RWPE2 (cell line): ENCODE measurements at regions not wholly inside any gene's neighbourhood (a gene's known extent, or its start where the extent isn't known, plus 50 kb on each side); places are given as distances from the start of the nearest gene placed in this dataset.

ENCODE experiments used
- ATAC-seq: fragments of 200-7000 bp; cut with Tn5 transposase; 3 replicates; pipeline ENCODE4 v1.9.1; 2021; ENCODE audit warnings: low read depth
- DNase-seq: peaks from one replicate; pipeline ENCODE4 v3.0.0-alpha.2; 2020; ENCODE audit warnings: low spot score
- H3K27ac ChIP-seq: fragments of 450-650 bp; 2 replicates; pipeline ENCODE4 v1.5.1; 2017; ENCODE audit warnings: mild to moderate bottlenecking; ENCODE audit not compliant: poor library complexity, severe bottlenecking
- H3K27me3 ChIP-seq: fragments of 250-450 bp; sonication (Bioruptor Pico); 2 replicates; pipeline ENCODE4 v1.5.1; 2021; ENCODE audit warnings: mild to moderate bottlenecking, moderate library complexity; ENCODE audit not compliant: insufficient read depth, poor library complexity, severe bottlenecking
- H3K36me3 ChIP-seq: fragments of 250-450 bp; sonication (Bioruptor Pico); 2 replicates; pipeline ENCODE4 v1.5.1; 2020; ENCODE audit warnings: low read depth, mild to moderate bottlenecking, moderate library complexity
- H3K4me1 ChIP-seq: fragments of 250-450 bp; sonication (Bioruptor Pico); 2 replicates; pipeline ENCODE4 v1.5.1; 2021; ENCODE audit warnings: mild to moderate bottlenecking, moderate library complexity; ENCODE audit not compliant: insufficient read depth, poor library complexity, severe bottlenecking
- H3K4me3 ChIP-seq: fragments of 250-450 bp; sonication (Bioruptor Pico); 2 replicates; pipeline ENCODE4 v1.5.1; 2021; ENCODE audit warnings: mild to moderate bottlenecking, moderate library complexity; ENCODE audit not compliant: severe bottlenecking
- H3K9me3 ChIP-seq: fragments of 250-450 bp; sonication (Bioruptor Pico); 2 replicates; pipeline ENCODE4 v1.5.1; 2021; ENCODE audit warnings: mild to moderate bottlenecking, moderate library complexity; ENCODE audit not compliant: severe bottlenecking
- CTCF ChIP-seq: fragments of 450-650 bp; IDR thresholded peaks from one replicate; pipeline ENCODE4 v1.5.1; 2017; ENCODE audit warnings: mild to moderate bottlenecking, moderate library complexity; ENCODE audit not compliant: poor library complexity, severe bottlenecking

DNA sequence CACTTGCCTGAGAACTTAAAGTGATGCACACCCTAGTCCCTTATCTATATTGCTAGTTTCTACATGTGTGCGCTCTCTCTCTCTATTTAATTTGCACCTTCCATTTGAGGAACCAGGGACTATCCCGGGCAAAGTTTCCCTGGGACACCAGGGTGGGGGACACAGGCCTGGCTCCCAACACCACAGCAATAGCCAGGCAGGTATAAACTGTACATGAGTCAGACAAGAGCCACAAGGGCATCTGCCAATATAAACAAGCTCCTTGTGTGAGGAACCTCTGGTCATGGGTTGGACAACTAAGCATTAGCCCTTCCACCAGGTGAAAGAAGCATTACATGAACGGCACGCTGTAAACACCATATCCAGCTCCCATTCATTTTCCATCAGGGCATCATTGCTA, 455.5 kb downstream of the STIM2 start:
- no peak overlapping the region for H3K27ac ChIP-seq
- no peak overlapping the region for H3K4me3 ChIP-seq
- no peak for TF ChIP-seq CTCF
- ATAC-seq: no peak
- H3K27me3 ChIP-seq: no peaks in the 10 kb centered on the region
- no peaks in the 10 kb centered on the region for H3K36me3 ChIP-seq
- no peaks in the 10 kb centered on the region for H3K9me3 ChIP-seq
- no peaks in the 10 kb centered on the region for H3K4me1 ChIP-seq
- no peak for DNase-seq

DNA sequence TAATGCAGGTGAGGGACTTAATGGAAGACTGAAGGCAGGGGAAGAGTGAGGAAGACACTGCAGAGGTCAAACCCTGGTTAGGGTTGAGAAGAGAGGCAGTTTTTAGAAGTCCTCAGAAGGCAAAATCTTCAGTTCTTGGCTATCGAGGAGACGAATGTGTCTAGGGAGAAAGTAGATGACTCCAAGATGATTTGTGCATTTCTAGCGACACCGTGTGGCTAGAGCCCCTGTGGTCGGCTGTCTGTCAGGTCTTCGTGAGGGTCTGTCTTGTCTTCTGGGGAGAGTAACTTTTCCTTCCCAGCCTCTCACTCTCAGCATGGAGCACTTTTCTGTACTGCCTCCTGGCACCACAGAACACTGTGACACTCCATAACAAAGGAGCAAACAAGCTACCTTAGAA, 458.1 kb downstream of the STIM2 start:
- no peak overlapping the region for H3K4me3 ChIP-seq
- H3K36me3 ChIP-seq: no peaks in the 10 kb centered on the region
- no peaks in the 10 kb centered on the region for H3K9me3 ChIP-seq
- H3K27me3 ChIP-seq: no peaks in the 10 kb centered on the region
- no peak overlapping the region for H3K27ac ChIP-seq
- ATAC-seq (no peak; the same call in 2 of the 3 replicates), DNase-seq (no peak)
- no peaks in the 10 kb centered on the region for H3K4me1 ChIP-seq
- TF ChIP-seq CTCF: no peak

DNA sequence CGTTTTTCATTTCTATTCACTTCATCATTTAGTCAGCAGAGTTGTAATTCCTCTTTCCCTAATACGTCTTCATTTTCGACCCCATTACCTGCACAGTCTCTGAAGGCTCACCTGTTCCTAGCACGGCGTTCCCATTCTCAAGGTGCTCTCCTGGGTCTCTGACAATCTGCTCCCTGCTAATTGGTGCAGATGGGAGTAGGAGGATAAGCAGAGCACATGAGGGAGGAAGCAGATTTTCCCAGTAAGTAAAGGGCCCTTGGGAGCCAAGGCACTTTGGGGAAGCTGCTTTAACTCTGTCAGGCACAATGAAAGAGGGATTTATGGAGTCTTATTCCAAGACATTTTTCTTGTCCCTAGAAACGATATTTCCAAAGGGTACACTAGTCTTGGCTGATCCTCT, 466.4 kb downstream of the STIM2 start:
- DNase-seq (no peak), ATAC-seq (no peak)
- Histone ChIP-seq H3K4me1 (no peaks in the 10 kb centered on the region), H3K4me3 (no peak overlapping the region), H3K27ac (no peak overlapping the region), H3K9me3 (no peaks in the 10 kb centered on the region), H3K36me3 (no peaks in the 10 kb centered on the region), H3K27me3 (no peaks in the 10 kb centered on the region)
- TF ChIP-seq CTCF: no peak

GRCh38 chr4:27327421-27328181, 467.0 kb downstream of the STIM2 start:
- H3K27ac ChIP-seq: no peak overlapping the region
- no peak overlapping the region for H3K4me3 ChIP-seq
- no peaks in the 10 kb centered on the region for H3K27me3 ChIP-seq
- DNase-seq (no peak), ATAC-seq (no peak)
- TF ChIP-seq CTCF: no peak
- no peaks in the 10 kb centered on the region for H3K4me1 ChIP-seq
- no peaks in the 10 kb centered on the region for H3K9me3 ChIP-seq
- no peaks in the 10 kb centered on the region for H3K36me3 ChIP-seq

DNA sequence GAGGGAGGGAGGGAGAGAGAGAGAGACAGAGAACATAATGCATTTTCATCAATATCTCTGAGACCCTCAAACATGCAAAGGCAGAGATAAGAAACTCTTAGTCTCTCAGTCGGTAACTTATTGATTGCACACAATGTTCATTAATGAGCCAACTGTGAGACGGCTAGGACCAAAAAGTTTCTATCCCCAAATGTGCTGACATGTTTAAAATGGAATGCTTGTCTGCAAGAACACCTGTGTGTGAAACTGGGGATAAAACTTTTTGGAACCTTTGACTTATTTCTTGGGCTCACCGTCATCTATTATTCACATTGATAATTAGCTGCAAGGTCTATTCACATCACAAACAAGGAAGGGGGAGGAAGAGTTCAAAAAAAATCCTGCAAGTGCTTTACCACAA, 477.9 kb downstream of the STIM2 start:
- Histone ChIP-seq H3K4me3 (no peak overlapping the region), H3K27ac (no peak overlapping the region), H3K36me3 (no peaks in the 10 kb centered on the region), H3K9me3 (no peaks in the 10 kb centered on the region), H3K4me1 (no peaks in the 10 kb centered on the region), H3K27me3 (no peaks in the 10 kb centered on the region)
- no peak for ATAC-seq
- DNase-seq: no peak
- TF ChIP-seq CTCF: no peak
